Activated CD4-positive, alpha-beta T cell treated with anti-CD3 and anti-CD28 coated beads, Interleukin-2, amount 50 U/mL, for 16 hours (primary cell): ENCODE measurements at regions not wholly inside any gene's neighbourhood (a gene's known extent, or its start where the extent isn't known, plus 50 kb on each side); places are given as distances from the start of the nearest gene placed in this dataset.

ENCODE experiments used
- DNase-seq: peaks from one replicate; pipeline ENCODE4 v3.0.0-alpha.2; 2020

DNA sequence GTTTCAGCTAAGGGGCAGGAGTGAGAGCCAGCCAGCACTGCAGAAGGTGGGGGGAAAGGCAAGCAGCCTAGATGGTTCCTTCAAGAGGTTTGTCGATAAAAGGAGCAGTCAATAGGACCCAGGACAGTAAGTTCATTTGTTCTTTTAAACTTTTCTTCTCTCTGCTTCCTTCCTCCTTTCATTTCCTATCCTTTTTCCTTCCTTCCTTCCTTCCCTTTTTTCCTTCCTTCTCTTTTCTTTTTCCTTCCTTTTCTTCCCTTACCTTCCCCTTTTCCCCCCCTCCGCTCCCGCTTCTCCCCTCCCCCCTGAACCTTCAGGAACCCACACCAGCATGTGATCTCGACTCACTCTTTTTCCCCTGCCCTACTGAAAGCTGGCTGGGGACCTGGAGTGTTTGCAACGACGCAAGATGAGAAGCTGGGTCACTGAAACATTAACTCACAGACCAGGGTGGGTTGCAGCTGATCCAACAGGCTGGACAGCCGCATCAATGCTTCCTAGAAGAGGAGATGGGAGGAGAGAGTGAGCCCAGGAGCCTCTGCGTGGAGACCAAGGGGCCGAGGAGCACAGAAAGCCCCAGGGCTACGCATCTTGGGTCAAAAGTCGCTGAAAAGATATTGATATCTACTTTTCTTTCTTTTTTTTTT, 103.4 kb upstream of the SDK1 start:
- DNase-seq, result no peak

DNA sequence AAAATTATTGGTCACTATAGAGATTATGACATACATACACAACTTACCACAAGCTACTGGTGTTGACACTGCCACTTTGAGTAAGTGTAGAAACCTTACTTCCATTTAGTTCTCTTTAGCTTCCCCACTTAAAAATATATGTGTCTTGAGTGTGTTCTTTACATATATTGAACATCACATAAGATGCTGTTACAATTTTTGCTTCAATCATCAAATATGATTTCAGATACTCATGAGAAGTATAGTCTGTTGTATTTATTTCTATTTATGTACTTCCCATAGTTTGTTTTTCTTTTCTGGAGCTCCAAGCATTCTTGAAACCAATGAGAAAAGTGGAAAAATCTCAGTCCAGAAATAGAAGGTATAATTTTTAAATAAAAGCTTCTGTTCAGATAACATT, 102.7 kb upstream of the SDK1 start:
- no peak for DNase-seq

DNA sequence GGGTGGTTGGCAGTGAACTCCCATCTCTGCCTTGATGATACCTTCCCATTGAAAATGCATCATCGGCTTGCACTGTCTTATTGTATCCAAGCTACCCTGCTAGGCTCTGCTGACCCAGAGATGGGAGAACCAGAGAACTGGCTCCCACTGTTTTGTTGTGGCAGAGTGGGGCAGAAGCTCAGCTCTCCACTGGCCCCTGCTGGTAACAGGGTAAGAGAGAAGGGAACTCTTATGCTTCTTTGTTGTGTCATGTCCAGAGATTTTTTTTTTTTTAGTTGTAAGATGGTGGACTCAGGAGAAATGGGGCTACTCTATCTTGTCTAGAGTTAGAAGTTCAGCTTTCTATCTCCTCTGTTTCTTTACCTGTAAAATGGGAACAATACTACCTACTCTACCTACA, 100.5 kb upstream of the SDK1 start:
- DNase-seq, result peak; percentile 29

DNA sequence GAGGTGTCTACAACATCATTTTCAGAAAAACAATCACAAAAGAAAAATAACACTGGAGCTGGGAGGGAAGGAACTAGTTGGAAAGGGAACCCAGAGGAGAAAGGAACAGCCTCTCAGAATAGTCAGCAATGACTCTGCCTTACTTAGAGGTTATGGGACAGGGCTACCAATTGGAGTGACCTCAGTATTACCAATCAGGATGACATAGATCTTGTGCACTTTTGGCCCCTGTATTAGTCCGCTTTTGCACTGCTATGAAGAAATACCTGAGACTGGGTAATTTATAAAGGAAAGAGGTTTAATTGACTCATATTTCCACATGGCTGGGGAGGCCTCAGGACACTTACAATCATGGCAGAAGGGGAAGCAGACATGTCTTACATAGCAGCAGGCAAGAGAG, 99.7 kb upstream of the SDK1 start:
- no peak for DNase-seq

DNA sequence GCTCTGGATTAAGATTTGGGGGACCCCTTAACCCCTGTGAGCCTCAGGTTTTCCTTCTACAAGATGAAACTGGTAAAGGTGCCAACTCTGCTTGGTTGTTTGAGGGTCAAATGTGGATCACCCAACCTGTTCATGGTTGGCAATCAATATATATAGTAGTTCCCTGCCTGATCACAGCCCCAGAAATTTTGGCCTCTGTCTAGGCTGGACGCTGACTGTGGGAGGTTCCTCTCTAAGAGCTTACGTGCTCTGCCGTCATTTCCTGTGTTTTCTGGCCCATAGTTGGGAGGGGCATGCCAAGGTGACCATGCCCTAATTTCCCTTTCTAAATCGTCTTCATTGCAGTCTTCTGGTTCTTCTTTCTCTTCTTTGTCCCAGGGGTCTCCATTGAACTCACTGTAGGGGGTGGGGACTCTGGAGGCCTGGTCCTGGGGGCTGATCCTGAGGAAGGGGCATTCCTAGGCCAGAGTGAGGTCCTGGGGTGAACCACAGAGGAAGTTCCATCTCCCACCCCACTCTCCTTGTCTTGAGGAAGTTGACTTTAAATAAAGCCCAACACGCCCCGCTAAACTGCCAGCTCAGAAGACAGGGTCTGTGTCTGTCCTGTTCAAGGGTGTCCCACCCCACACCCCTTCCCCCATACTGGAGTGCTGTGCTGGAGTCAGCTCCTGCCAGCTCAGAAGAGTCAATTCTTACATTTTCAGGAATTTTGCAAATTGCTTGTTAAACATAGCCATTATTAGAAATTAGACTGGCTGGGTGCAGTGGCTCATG, 98.9 kb upstream of the SDK1 start:
- no peak for DNase-seq

DNA sequence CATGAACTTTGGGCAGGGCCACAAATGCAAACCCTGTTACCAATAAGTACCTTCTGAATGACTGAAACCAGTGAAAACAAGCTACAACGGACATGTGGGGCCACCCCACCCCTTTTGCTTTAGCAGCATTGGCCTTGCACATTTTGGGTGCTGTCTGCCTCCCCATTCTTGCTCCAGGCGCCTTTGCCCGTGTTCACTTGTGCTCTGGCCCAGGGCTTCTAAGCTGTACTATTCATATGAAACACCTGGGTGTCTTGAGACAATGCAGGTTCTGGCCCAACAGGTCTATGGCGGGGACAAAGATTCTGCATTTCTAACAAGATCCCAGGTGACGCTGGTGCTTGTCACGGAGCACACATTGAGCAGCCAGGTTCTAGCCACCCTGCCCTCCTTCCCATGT, 96.5 kb upstream of the SDK1 start:
- DNase-seq, result no peak

DNA sequence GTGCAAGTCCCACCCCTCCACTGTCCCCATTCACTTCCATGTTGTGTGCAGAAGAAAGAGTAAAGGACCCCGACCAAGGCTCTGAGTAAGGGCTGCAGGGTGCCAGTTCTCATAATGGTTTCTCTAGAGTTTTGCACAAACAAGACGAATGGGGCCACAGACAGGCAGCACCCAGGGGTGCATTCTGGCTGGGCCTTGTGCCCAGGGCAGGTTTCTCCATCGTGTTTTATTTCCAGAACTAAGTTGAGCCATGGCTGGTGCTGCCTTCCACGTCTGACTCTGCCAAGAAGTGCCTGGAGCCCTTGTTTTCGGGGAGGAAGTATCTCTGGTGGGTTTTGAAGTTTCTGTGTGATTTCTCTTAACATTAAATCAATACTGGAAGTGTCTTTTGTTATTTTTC, 95.0 kb upstream of the SDK1 start:
- DNase-seq, result no peak

DNA sequence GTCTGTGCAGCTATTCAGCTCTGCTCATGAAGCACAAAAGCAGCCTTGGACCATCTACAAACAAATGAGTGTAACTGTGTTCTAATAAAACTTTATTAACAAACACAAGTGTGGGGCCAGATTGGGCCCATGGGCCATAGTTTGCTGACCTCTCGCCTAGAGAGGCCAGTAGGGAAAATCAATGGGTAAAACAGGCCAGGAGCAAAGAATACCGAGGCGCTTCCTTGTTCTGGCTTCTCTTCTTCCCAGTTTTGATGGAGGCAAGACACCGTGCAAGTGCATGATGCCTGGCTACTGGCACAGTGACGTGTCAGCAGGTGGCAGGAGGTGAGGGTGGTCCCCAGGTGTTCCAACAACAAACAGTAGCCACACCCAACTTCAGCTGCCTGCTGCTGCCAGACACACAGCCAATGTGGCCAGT, 94.3 kb upstream of the SDK1 start:
- no peak for DNase-seq

DNA sequence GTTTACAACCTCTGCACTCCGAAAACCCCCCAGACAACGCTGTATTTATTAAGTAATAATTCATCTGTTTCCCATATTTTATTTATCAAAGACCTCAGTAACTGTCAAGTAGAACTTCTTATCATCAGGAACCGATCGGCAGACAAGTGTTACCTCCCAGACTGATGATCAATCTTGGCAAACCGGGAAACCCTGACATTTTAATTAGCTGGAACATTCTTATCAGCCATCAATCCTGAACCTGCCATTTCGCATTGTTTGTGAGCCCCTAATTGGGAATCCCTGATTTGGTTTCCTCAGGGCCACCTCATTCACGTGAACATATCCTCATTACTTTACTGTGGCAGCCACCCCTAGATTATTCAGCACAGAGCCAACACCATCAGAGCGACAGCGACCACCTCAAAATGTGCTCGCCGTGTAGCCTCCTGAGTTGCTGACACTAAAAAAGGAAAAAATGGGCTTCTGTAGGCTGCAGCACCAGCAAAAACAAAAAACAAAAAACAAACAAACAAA, 93.6 kb upstream of the SDK1 start:
- no peak for DNase-seq

DNA sequence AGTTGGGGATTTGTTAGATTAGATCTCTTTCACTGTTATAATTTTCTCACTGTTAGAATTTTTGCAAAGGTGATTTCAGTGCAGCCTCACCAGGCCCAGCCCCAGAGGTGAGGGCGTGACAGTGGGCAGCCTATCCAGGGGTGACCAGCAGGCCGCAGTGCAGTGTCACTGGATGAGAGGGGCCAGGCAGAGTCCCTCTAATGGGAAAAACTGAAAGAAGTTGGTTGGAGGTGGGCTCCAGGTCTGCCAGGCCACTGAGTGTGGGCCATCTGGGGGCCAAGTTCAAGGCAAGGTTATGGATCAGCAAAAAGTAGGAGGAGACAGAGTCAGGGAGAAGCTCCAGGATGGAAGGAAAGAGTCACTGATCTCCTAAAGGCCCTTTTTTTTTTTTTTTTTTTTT, 90.5 kb upstream of the SDK1 start:
- no peak for DNase-seq

DNA sequence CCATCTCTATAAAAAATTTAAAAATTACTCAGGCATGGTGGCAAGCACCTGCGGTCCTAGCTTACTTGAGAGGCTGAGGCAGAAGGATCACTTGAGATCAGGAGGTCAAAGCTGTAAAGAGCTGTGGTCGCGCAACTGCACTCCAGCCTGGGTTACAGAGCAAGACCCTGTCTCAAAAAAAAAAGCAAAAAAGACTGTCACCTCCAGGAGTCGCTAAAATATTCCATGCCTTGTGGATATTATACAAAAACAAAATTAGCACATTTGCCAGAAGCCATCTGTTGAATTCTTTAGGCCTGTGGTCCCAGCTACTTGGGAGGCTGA, 87.0 kb upstream of the SDK1 start:
- DNase-seq, result no peak

DNA sequence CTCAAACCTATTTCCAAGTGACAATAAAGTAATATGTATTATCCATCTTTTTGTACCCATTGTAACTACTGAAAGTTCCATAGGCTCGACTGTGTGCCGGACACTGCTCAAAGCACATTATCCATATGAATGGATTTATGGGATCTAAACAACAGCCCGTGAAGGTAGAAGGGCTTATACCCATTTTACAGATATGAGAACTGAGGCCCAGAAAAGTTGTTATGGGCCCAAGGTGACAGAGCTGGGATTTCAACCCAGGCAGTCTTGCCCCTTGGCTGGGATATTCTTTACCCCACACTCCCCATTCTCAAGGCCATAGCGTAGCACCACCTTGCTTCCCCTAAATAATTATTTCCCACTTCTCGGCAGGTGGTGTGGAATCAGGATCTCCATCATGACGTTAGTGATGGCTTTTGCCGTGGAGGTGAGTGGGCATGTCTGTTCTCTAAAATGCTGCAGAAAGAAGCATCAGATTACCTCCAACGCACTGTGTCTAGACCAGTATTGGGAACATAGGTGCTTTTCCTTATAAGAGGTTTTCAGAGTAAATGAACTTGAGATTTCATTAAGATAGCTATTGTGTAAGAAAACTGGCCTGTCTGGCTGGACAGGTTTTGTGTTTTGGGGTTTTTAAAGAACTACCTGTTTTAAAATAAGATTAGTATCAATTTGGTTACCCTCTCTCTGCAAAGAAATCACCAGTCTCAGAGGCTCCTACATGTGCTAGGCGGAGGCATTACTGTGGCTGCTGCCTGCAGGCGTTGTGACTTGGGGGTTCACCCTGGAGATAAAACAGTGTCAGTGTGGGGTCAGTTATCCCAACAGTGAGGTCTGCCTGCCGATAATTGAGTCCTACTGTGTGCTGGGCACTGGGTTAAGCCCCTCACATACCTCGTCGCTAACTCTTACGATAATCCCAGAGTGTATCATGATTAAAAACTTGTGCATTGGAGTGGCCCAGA, 85.1 kb upstream of the SDK1 start:
- DNase-seq, result no peak

DNA sequence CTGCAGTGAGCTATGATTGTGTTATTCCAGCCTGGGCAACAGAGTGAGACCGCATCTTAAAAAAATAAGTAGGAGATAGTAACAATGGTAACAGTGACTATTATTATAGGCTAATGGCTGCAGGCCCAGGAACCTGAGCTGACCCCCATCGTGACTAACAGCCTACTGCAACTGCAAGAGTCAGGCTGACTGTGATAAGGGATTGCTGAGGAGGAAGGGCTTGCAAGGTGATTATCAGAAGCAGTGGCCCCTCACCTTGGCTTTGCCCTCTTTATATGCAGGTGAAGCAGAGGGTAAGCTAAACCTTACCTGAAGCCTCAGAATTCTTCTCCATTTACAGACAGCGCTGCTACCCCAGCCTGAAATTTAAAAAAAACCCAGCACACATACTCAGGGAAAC, 83.9 kb upstream of the SDK1 start:
- no peak for DNase-seq

DNA sequence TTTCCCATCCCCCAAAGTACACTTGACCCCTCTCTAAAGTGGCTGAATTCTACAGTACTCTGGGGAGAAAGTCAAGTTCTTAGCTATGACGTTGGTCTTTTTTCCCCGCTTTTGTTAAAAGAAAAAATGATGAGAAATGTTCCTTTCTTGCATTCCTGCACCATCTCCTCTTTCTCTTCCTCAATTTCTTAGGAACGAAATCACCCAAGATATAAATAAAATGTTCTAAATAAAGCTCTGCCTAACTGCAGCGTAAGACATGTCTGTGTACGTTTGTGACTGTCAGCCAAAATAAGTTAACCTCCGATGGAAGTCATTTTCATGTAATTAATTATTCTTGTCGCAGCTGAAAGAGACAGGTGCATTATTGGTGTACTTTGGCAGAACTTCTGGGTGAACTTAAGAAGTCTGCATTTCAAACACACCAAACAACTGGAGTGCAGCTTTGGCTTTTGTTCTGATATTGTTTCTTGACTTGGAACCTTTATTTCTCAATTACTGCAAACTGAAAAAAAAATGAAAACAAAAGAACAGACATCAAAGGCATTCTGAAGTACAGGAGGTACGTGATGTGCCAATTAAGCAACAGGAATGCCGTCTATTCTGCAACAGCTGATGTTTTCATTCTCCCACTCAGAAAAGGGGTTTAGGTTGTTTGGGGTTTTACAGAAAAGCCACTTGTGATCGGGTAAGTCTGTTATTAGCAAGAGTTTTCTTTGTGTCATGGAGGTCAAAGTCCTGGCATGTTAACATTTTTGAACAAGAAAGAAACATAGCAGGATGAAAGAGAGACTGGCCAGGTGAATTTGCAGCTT, 82.4 kb upstream of the SDK1 start:
- DNase-seq, result no peak

DNA sequence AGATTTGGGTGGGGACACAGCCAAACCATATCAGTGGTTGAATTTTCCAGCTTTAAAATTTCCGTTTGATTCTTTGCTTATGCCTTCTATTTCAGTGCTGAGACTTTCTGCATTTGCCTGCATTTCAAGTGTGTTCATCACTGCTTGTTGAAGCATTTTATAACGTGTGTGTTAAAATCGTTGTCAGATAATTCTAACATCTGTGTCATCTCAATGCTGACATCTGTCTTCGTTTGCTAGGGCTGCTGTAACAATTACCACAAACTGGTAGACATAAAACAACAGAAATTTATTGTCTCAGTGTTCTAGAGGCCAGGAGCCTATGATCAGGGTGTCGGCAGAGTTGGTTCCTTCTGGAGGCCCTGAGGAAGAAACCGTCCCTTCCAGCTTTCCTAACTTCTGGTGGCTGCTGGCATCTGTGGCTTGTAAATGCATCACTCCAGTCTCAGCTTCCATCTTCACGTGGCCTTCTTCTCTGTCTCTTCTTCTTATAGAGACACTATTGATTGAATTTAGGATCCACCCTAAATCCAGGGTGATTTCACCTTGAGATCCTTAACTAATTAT, 71.1 kb upstream of the SDK1 start:
- no peak for DNase-seq

DNA sequence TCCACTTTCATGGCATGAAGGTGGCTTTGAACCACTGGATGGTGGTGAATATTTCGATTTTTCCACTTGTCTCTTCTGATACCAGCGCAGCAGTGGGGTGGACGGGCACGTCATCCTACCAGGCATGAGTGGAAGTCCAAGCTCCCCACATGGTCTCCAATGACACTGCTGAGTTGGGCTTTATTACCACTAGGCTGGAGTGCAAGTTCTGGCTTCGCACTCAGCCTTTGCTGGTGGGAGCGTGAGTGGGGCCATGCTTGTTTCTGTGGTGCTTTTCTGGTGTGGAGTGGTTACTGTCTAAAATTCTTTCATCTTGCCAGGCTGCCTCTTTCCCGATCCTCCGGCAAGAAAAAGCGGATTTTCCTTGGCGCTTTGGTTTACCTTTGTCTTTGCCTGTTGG, 70.1 kb upstream of the SDK1 start:
- DNase-seq, result no peak

DNA sequence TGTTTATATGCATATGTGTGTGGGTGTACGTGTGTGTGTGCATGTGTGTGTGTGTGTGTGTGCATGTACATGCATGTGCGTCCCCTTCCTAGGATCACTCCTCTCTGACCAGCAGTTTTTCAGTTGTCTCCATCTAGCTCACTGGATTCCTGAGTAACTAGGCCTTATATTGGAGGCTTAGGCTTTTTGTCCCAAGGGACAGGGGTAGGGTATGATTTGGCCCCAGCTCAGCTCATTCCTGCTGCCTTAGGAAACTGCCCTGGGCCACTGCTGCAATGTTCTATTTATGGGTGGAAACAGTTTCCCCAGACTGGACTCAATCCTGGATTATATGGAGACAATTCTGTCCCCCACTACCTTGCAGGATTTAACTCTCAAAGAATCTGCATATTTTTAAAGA, 68.8 kb upstream of the SDK1 start:
- DNase-seq, result no peak

DNA sequence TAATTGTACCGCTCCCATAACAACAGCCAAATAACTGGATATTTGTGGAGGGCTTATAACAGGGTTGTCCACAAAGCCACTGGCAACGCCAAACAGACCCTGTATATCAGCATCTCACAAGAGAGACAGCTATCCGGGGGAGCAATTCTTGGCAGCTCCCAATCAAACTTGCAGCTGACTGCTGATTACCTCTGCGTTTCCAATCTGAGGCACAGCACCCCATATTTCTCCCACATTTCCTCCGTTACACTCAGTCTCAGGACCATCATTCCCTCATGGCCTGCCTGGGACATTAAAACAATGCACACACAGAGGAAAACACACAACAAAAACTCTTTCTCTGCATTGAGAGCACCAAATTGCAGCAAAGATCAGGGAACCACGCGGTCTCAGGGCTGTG, 67.8 kb upstream of the SDK1 start:
- no peak for DNase-seq

DNA sequence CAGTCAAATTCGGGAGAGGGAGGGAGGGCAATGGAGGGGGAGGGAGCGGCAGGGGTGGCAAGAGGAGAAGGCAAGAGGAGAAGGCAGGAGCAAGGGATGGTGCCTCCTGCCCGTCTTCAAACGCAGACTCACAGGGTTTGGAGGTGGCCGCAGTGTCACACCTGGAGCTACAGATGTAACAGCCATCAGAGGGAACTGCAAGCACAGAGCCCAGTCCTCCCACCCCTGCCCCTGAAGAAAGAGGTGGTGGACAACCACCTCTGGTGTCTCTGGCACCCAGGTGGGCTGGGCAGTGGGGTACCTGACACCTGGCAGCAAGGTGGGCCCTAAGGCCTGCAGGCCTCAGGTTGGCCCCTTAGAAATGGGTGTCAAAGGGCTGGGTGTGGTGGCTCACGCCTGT, 67.0 kb upstream of the SDK1 start:
- DNase-seq, result no peak

DNA sequence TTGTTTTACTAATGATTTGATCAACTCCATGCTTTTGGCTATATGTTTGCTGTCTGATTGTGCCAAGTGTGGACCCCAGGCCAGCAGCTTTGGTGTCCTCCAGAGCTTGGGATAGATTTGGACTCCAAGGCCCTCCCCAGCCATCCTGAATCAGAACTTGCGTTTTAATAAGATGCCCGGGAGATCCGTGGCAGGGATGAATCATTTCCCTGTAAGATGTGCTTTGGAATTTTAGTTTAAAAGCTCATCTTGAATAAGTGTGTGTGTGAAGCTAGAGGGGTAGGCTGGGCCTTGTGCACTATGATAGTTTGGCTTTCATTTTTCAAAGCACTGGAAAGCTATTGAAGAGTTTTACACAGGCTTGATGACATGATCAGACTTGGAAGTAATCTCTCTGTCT, 66.2 kb upstream of the SDK1 start:
- no peak for DNase-seq

DNA sequence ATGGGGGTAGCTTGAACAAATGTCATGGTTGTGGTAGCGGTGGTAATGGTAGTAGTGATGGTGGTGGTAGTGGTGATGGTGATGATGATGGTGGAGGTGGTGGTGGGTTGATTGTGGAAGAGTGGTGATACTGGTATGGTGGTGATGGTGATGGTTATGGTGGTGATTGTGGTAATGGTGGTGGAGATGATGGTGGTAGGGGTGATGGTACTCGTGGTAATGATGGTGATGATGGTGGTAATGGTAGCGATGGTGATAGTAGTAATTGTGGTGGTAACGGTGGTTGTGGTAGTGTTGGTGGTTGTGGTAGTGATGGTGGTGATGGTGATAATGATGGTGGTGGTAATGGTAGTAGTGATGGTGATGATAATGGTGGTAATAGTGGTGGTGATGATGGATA, 65.7 kb upstream of the SDK1 start:
- DNase-seq, result no peak

DNA sequence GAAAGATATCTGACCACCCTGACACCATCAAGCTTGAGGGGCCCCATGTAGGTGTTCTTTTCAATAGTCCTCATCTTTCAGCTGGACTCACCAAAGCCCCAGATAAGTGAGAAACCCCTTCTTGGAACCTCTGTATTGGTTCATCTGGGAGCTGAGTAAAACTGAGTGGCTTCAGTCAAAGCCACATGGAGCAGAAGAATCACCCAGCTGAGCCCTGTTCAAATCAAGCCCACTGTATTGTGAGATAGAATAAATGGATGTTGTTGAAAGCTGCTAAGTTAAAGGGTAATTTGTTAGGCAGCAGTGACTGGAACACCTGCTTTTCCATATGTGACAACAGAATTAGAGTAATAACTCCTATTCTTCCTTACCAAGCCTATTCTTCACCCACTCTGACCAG, 64.8 kb upstream of the SDK1 start:
- no peak for DNase-seq
